WTC11 (cell line): ENCODE measurements at regions not wholly inside any gene's neighbourhood (a gene's known extent, or its start where the extent isn't known, plus 50 kb on each side); places are given as distances from the start of the nearest gene placed in this dataset.

Experiments
- ATAC-seq: fragments of 200-7000 bp; cut with Tn5 transposase; 2 replicates; pipeline ENCODE4 v1.10.0; 2021; ENCODE audit warnings: mild to moderate bottlenecking, moderate library complexity
- CTCF ChIA-PET: fragments of 300-600 bp; sonication (Branson Sonifier 250); formaldehyde crosslinking; loops from one replicate; lab custom pipeline; 2021; ENCODE audit warnings: antibody characterized with exemption; lab: Charles Lee
- POLR2A ChIA-PET: fragments of 350-600 bp; sonication (Branson Sonifier 250); formaldehyde crosslinking; loops from one replicate; lab custom pipeline; 2021; ENCODE audit warnings: antibody characterized with exemption; lab: Charles Lee
- DNase-seq: peaks from one replicate; pipeline ENCODE4 v3.0.0; 2021; ENCODE audit warnings: low spot score
- H3K27ac Mint-ChIP-seq: 2 replicates; pipeline ENCODE4 v1.8.0; 2021; ENCODE audit warnings: mixed read lengths
- H3K27me3 Mint-ChIP-seq: 2 replicates; pipeline ENCODE4 v1.8.0; 2021; ENCODE audit warnings: low read depth, mild to moderate bottlenecking, moderate library complexity, mixed read lengths
- H3K36me3 Mint-ChIP-seq: 2 replicates; pipeline ENCODE4 v1.8.0; 2021; ENCODE audit warnings: mixed read lengths
- H3K4me1 Mint-ChIP-seq: 2 replicates; pipeline ENCODE4 v1.8.0; 2022; ENCODE audit warnings: mixed read lengths
- H3K4me3 Mint-ChIP-seq: 2 replicates; pipeline ENCODE4 v1.8.0; 2021; ENCODE audit warnings: mild to moderate bottlenecking, moderate library complexity, mixed read lengths
- H3K9me3 Mint-ChIP-seq: 2 replicates; pipeline ENCODE4 v1.8.0; 2021; ENCODE audit warnings: mixed read lengths
- CREB1 ChIP-seq: sonication (generic); formaldehyde crosslinking; IDR thresholded peaks from 2 replicates; pipeline ENCODE4 v1.8.0; 2023; ENCODE audit warnings: mild to moderate bottlenecking, missing genetic modification reagents
- EMX1 ChIP-seq: fragments of 250-450 bp; sonication (Bioruptor Pico); IDR thresholded peaks from 2 replicates; pipeline ENCODE4 v1.8.0; 2021; ENCODE audit warnings: mild to moderate bottlenecking
- ETV6 ChIP-seq: sonication (generic); formaldehyde crosslinking; IDR thresholded peaks from 2 replicates; pipeline ENCODE4 v1.8.1; 2022; ENCODE audit warnings: mild to moderate bottlenecking, missing genetic modification reagents
- FOXJ3 ChIP-seq: sonication (generic); formaldehyde crosslinking; IDR thresholded peaks from 2 replicates; pipeline ENCODE4 v1.9.0; 2021; ENCODE audit warnings: missing genetic modification reagents, mild to moderate bottlenecking, borderline replicate concordance
- IRF2 ChIP-seq: sonication (generic); formaldehyde crosslinking; IDR thresholded peaks from 2 replicates; pipeline ENCODE4 v1.8.0; 2022; ENCODE audit warnings: low read depth, missing genetic modification reagents, borderline replicate concordance
- NFE2L1 ChIP-seq: sonication (generic); formaldehyde crosslinking; IDR thresholded peaks from 2 replicates; pipeline ENCODE4 v1.8.1; 2023; ENCODE audit warnings: missing genetic modification reagents
- NR2C2 ChIP-seq: sonication (generic); formaldehyde crosslinking; IDR thresholded peaks from 2 replicates; pipeline ENCODE4 v1.8.0; 2022; ENCODE audit warnings: mild to moderate bottlenecking, missing genetic modification reagents
- NR3C1 ChIP-seq: sonication (generic); formaldehyde crosslinking; conservative IDR thresholded peaks from 2 replicates; pipeline ENCODE4 v1.8.1; 2023; ENCODE audit warnings: low read depth, mild to moderate bottlenecking, missing genetic modification reagents
- SP1 ChIP-seq: sonication (generic); formaldehyde crosslinking; conservative IDR thresholded peaks from 2 replicates; pipeline ENCODE4 v1.8.1; 2022; ENCODE audit warnings: missing genetic modification reagents
- TEAD1 ChIP-seq: sonication (generic); formaldehyde crosslinking; IDR thresholded peaks from 2 replicates; pipeline ENCODE4 v1.8.0; 2022; ENCODE audit warnings: mild to moderate bottlenecking, missing genetic modification reagents
- TEAD4 ChIP-seq: sonication (generic); formaldehyde crosslinking; IDR thresholded peaks from 2 replicates; pipeline ENCODE4 v1.8.0; 2022; ENCODE audit warnings: mild to moderate bottlenecking, missing genetic modification reagents
- ZNF423 ChIP-seq: fragments of 250-450 bp; sonication (Bioruptor Pico); IDR thresholded peaks from 2 replicates; pipeline ENCODE4 v2.1.2; 2022; ENCODE audit warnings: mild to moderate bottlenecking, moderate library complexity
- TF ChIP-seq, protein P1 (sequence below): sonication (generic); formaldehyde crosslinking; IDR thresholded peaks from 2 replicates; pipeline ENCODE4 v1.8.0; 2023; ENCODE audit warnings: missing genetic modification reagents, mild to moderate bottlenecking, borderline replicate concordance
- TF ChIP-seq, protein P2 (sequence below): sonication (generic); formaldehyde crosslinking; conservative IDR thresholded peaks from 2 replicates; pipeline ENCODE4 v1.8.1; 2022; ENCODE audit warnings: mild to moderate bottlenecking, missing genetic modification reagents
- TF ChIP-seq, protein P3 (sequence below): sonication (generic); formaldehyde crosslinking; IDR thresholded peaks from 2 replicates; pipeline ENCODE4 v1.8.1; 2022; ENCODE audit warnings: mild to moderate bottlenecking, moderate library complexity, missing genetic modification reagents
- TF ChIP-seq, protein P4 (sequence below): sonication (generic); formaldehyde crosslinking; IDR thresholded peaks from 2 replicates; pipeline ENCODE4 v1.8.1; 2023; ENCODE audit warnings: mild to moderate bottlenecking, missing genetic modification reagents, moderate library complexity
- TF ChIP-seq, protein P5 (sequence below): sonication (generic); formaldehyde crosslinking; IDR thresholded peaks from 2 replicates; pipeline ENCODE4 v1.8.0; 2022; ENCODE audit warnings: mild to moderate bottlenecking, missing genetic modification reagents

DNA sequence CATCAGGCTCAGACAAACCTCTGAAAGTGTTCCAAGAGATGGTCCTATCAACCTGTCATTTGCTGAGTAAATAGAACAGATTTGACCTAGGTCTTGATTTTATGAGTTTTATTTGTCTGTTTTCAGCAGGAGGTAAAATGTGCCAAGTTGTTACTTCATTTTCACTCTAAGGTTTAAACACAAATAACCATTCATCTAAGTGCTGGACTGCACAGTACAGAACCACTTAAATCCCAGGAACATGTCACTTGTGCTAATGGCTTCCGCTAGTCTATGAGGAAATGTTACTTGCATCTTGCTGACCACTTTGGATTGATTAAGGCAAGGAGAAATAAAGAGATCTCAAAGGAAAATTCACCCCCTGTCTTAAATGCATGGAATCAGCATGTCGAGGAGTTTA is 660.7 kb downstream of the SMARCA1 start (continued):
- TF ChIP-seq, protein P1, sequence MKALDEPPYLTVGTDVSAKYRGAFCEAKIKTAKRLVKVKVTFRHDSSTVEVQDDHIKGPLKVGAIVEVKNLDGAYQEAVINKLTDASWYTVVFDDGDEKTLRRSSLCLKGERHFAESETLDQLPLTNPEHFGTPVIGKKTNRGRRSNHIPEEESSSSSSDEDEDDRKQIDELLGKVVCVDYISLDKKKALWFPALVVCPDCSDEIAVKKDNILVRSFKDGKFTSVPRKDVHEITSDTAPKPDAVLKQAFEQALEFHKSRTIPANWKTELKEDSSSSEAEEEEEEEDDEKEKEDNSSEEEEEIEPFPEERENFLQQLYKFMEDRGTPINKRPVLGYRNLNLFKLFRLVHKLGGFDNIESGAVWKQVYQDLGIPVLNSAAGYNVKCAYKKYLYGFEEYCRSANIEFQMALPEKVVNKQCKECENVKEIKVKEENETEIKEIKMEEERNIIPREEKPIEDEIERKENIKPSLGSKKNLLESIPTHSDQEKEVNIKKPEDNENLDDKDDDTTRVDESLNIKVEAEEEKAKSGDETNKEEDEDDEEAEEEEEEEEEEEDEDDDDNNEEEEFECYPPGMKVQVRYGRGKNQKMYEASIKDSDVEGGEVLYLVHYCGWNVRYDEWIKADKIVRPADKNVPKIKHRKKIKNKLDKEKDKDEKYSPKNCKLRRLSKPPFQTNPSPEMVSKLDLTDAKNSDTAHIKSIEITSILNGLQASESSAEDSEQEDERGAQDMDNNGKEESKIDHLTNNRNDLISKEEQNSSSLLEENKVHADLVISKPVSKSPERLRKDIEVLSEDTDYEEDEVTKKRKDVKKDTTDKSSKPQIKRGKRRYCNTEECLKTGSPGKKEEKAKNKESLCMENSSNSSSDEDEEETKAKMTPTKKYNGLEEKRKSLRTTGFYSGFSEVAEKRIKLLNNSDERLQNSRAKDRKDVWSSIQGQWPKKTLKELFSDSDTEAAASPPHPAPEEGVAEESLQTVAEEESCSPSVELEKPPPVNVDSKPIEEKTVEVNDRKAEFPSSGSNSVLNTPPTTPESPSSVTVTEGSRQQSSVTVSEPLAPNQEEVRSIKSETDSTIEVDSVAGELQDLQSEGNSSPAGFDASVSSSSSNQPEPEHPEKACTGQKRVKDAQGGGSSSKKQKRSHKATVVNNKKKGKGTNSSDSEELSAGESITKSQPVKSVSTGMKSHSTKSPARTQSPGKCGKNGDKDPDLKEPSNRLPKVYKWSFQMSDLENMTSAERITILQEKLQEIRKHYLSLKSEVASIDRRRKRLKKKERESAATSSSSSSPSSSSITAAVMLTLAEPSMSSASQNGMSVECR (CRISPR knock-in tag): no peak
- TF ChIP-seq TEAD1 (CRISPR knock-in tag) (no peak), CREB1 (CRISPR knock-in tag) (no peak), NR2C2 (no peak), IRF2 (CRISPR knock-in tag) (no peak)
- TF ChIP-seq, protein P2, sequence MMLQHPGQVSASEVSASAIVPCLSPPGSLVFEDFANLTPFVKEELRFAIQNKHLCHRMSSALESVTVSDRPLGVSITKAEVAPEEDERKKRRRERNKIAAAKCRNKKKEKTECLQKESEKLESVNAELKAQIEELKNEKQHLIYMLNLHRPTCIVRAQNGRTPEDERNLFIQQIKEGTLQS (CRISPR knock-in tag): no peak

DNA sequence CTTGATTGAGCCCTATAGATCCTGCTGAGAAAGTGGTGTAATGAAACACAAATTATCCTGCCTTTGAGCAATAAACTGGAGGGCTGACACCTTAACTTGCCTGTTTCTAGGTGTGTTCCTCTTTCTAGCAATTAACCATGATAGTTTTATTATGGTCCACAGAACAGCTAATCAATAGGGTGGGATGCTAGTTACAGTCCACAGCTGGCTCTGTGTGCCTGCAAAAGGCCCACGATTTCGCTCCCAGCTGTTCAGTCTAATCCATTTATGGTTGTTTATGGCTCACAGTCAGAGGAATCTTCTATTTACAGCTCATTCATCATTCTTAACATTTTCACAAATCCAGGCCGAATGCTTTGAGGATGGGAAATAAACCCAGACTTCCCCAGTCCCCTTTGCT is 674.9 kb downstream of the SMARCA1 start:
- Mint-ChIP-seq H3K4me3 (no peak overlapping the region), H3K27ac (no peak overlapping the region), H3K9me3 (peaks cover 7% of the 10 kb centered on the region; the same call in 1 of the 2 replicates), H3K4me1 (peaks cover 6% of the 10 kb centered on the region), H3K27me3 (no peaks in the 10 kb centered on the region), H3K36me3 (no peaks in the 10 kb centered on the region)
- ChIA-PET CTCF (no interaction called here), POLR2A (no interaction called here)
- TF ChIP-seq NFE2L1: no peak
- no peak for TF ChIP-seq ZNF423 (CRISPR knock-in tag)
- no peak for TF ChIP-seq FOXJ3 (CRISPR knock-in tag)
- TF ChIP-seq SP1 (CRISPR knock-in tag): no peak
- TF ChIP-seq EMX1 (CRISPR knock-in tag): no peak
- TF ChIP-seq, protein P3, sequence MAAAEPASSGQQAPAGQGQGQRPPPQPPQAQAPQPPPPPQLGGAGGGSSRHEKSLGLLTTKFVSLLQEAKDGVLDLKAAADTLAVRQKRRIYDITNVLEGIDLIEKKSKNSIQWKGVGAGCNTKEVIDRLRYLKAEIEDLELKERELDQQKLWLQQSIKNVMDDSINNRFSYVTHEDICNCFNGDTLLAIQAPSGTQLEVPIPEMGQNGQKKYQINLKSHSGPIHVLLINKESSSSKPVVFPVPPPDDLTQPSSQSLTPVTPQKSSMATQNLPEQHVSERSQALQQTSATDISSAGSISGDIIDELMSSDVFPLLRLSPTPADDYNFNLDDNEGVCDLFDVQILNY (CRISPR knock-in tag): no peak
- DNase-seq (no peak), ATAC-seq (no peak)

DNA sequence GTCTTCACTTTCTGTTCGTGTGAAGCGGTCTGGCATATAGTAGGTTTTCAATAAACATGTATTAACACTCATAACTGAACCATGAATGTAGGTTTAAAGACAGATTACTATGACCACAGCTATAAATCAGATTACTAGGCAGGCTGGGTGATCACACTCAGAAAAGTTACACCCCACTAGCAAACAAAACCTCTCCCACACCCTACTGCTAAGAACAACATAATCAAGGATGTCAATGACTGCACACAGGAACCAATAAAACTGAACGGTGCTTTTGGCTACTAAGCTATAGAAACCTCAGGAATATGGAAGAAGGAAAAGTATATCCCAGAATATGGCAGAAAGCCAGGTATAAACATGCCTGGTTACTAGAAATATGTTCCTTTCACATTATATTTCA is 676.9 kb downstream of the SMARCA1 start:
- no peaks in the 10 kb centered on the region for H3K27me3 Mint-ChIP-seq
- H3K4me1 Mint-ChIP-seq: no peaks in the 10 kb centered on the region
- H3K27ac Mint-ChIP-seq: no peak overlapping the region
- H3K4me3 Mint-ChIP-seq: no peak overlapping the region
- no peaks in the 10 kb centered on the region for H3K36me3 Mint-ChIP-seq
- DNase-seq (no peak), ATAC-seq (no peak)
- ChIA-PET CTCF (no interaction called here), POLR2A (no interaction called here)
- TF ChIP-seq TEAD4 (no peak), ETV6 (CRISPR knock-in tag) (no peak), NR3C1 (CRISPR knock-in tag) (no peak)
- TF ChIP-seq, protein P4, sequence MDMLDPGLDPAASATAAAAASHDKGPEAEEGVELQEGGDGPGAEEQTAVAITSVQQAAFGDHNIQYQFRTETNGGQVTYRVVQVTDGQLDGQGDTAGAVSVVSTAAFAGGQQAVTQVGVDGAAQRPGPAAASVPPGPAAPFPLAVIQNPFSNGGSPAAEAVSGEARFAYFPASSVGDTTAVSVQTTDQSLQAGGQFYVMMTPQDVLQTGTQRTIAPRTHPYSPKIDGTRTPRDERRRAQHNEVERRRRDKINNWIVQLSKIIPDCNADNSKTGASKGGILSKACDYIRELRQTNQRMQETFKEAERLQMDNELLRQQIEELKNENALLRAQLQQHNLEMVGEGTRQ (CRISPR knock-in tag): no peak
- TF ChIP-seq, protein P5, sequence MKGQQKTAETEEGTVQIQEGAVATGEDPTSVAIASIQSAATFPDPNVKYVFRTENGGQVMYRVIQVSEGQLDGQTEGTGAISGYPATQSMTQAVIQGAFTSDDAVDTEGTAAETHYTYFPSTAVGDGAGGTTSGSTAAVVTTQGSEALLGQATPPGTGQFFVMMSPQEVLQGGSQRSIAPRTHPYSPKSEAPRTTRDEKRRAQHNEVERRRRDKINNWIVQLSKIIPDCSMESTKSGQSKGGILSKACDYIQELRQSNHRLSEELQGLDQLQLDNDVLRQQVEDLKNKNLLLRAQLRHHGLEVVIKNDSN (CRISPR knock-in tag): no peak
- 0 out of 2 replicates have a peak, but pooled peaks cover 4% of the 10 kb centered on the region for H3K9me3 Mint-ChIP-seq
